Esophagus (tissue), 2 donors: ENCODE measurements at regions not wholly inside any gene's neighbourhood (a gene's known extent, or its start where the extent isn't known, plus 50 kb on each side); places are given as distances from the start of the nearest gene placed in this dataset.
"Not testable (repeated sequence)": the region's sequence is repeated elsewhere in the genome, so short reads cannot be mapped to it uniquely, and the experiment has no call there.

Source experiments
- H3K27ac ChIP-seq, 2 donors: one replicate each; pipeline ENCODE4 v1.5.1; 2013; ENCODE audit warnings: low read depth in 2 of 2, mild to moderate bottlenecking in 2 of 2, inconsistent platforms in 1 of 2, low read length in 1 of 2, moderate library complexity in 1 of 2
- H3K27me3 ChIP-seq, 2 donors: one replicate each; pipeline ENCODE4 v1.6.1; 2013; ENCODE audit warnings: low read length in 2 of 2, control low read depth in 1 of 2, mild to moderate bottlenecking in 1 of 2; ENCODE audit not compliant: insufficient read depth in 2 of 2, control insufficient read depth in 1 of 2
- H3K36me3 ChIP-seq, 2 donors: one replicate each; pipeline ENCODE4 v1.6.1; 2013; ENCODE audit warnings: low read length in 1 of 2; ENCODE audit not compliant: control insufficient read depth in 2 of 2, insufficient read depth in 2 of 2
- H3K4me1 ChIP-seq, 2 donors: one replicate each; pipeline ENCODE4 v1.6.1; 2013; ENCODE audit warnings: low read length in 1 of 2; ENCODE audit not compliant: control insufficient read depth in 2 of 2, insufficient read depth in 2 of 2
- H3K4me3 ChIP-seq, 2 donors: one replicate each; pipeline ENCODE4 v1.5.1; 2013; ENCODE audit warnings: low read length in 2 of 2, mild to moderate bottlenecking in 2 of 2, low read depth in 1 of 2, moderate library complexity in 1 of 2
- H3K9me3 ChIP-seq, 2 donors: one replicate each; pipeline ENCODE4 v1.6.1; 2013; ENCODE audit warnings: mild to moderate bottlenecking in 2 of 2, low read depth in 1 of 2, low read length in 1 of 2, moderate library complexity in 1 of 2; ENCODE audit not compliant: control insufficient read depth in 2 of 2, insufficient read depth in 1 of 2
- WGBS, 2 donors: extraction: QIAGEN DNeasy Blood & Tissue Kit; methylation state at CpG; one replicate each; pipeline ENCODE4 v1.1.7; 2013; 5-methylcytosine and 5-hydroxymethylcytosine counted together
- donor health status: healthy with polysubstance abuse.
- donor health status: Bipolar disorder and iron deficiency.

DNA sequence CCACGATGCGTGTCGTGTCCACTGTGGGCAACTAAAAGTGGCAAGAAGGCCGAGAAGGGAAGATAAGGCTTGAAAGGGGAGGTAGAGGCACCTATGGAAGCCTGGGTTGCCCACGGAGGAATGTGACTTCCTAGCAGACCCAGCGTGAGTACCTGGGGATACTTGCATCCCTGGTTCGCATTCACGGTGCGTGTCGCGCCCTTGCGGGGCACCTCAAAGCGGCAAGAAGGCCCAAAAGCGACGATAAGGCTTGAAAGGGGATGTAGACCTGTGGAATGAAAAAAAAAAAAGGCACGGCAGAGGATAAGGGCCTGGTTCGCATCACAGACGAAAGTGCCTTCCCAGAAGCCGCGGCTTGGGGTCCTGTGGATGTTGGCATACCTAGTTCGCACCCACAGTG, 282.9 kb downstream of the ALG10 start:
- Histone ChIP-seq H3K4me3 (no peak overlapping the region), H3K27ac (no peak overlapping the region), H3K9me3 (peaks cover 32 to 54% of the 10 kb centered on the region in 2 donors), H3K4me1 (no peaks in the 10 kb centered on the region), H3K36me3 (no peaks in the 10 kb centered on the region), H3K27me3 (no peaks in the 10 kb centered on the region)
- WGBS, 2 donors = 84 to 85% methylated on average over 21 of the region's 21 CpGs

DNA sequence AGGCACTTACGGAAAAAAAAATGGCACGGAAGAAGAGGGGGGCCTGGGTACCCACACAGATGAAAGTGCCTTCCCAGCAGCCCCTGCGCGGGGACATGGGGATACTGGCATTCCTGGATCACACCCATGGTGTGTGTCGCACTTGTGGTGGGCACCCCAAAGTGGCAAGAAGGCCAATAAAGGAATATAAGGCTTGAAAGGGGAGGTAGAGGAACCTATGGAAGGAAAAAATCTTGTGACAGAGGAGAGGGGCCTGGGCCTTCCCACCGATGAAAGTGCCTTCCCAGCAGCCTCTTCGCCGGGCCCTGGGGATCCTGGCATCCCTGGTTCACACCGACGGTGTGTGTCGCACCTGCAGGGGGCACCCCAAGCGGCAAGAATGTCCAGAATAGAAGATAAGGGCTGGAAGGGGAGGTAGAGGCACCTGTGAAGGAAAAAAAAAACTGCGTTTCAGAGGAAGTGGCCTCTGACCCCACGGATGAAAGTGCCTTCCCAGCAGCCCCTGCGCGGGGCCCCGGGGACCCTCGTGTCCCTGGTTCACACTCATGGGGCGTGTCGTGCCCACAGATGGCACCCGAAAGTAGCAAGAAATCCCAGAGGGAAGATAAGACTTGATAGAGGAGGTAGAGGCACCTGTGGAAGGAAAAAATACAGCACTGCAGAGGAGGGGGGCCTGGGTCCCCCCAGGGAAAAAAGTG, 284.0 kb downstream of the ALG10 start:
- Histone ChIP-seq H3K9me3 (peaks cover 30 to 55% of the 10 kb centered on the region in 2 donors), H3K27me3 (no peaks in the 10 kb centered on the region)

DNA sequence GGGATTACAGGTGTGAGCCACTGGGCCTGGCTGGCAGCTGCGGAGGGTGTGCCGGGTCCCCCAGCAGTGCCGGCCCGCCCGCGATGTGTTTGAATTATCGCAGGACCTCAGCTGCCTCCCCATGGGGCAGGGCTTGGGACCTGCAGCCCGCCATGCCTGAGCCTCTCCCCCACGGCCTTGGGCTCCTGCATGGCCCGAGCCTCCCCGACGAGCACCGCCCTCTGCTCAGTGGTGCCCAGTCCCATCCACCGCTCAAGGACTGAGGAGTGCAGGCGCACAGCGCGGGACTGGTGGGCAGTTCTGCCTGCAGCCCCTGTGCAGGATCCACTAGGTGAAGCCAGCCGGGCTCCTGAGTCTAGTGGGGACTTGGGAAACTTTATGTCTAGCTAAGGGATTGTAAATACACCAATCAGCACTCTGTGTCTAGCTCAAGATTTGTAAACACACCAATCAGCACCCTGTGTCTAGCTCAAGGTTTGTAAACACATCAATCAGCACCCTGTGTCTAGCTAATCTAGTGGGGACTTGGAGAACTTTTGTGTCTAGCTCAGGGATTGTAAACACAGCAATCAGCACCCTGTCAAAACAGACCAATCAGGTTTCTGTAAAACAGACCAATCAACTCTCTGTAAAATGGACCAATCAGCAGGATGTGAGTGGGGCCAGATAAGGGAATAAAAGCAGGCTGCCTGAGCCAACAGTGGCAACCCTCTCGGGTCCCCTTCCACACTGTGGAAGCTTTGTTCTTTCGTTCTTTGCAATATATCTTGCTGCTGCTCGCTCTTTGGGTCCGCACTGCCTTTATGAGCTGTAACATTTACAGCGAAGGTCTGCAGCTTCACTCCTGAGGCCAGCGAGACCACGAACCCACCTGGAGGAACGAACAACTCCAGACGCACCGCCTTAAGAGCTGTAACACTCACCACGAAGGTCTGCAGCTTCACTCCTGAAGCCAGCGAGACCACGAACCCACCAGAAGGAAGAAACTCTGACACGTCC, 287.8 kb downstream of the ALG10 start:
- H3K4me3 ChIP-seq, H3K4me1 ChIP-seq, H3K36me3 ChIP-seq, H3K27me3 ChIP-seq, H3K27ac ChIP-seq: not testable (repeated sequence)
- H3K9me3 ChIP-seq = peaks cover 47 to 51% of the 10 kb centered on the region in 2 donors
- WGBS, 2 donors = 81 to 83% methylated on average over 31 to 32 of the region's 32 CpGs

More for the DNA sequence above, 284.0 kb downstream of the ALG10 start:
- WGBS, 2 donors = 82 to 83% methylated on average over 19 to 21 of the region's 21 CpGs
- no peaks in the 10 kb centered on the region for H3K36me3 ChIP-seq
- no peak overlapping the region for H3K27ac ChIP-seq
- no peak overlapping the region for H3K4me3 ChIP-seq
- no peaks in the 10 kb centered on the region for H3K4me1 ChIP-seq

DNA sequence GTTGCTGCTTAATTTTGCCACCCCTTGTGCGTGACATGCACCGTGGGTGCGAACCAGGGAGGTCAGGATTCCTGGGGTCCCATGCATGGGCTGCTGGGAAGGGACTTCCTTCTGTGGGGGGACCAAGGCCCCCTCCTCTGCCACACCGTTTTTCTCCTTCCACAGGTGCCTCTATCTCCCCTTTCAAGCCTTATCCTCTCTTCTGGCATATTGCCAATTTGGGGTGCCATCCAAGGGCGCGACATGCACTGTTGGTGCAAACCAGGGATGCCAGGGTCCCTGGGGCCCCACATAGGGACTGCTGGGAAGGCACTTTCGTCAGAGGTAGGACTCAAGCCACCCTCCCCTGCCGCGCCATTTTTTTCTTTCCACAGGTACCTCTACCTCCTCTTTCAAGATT, 289.0 kb downstream of the ALG10 start:
- H3K4me1 ChIP-seq = no peaks in the 10 kb centered on the region
- no peaks in the 10 kb centered on the region for H3K27me3 ChIP-seq
- no peak overlapping the region for H3K4me3 ChIP-seq
- 69 to 73% methylated on average over 9 of the region's 9 CpGs for WGBS, 2 donors
- H3K27ac ChIP-seq = no peak overlapping the region
- no peaks in the 10 kb centered on the region for H3K36me3 ChIP-seq
- H3K9me3 ChIP-seq = peaks cover 50 to 60% of the 10 kb centered on the region in 2 donors

DNA sequence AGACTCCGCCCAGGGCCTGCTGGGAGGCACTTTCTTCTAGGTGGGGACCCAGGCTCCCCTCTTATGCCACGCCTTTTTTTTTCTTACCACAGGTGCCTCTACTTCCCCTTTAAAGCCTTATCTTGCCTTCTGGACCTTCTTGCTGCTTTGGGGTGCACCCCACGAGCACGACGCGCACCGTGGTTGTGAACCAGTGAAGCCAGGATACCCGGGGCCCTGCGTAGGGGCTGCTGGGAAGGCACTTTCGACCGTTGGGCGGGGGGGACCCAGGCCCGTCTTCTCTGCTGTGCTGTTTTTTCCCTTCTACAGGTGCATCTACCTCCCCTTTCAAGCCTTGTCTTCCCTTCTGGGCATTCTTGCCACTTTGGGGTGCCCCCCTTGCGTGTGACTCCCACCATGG, 305.4 kb downstream of the ALG10 start:
- Histone ChIP-seq H3K36me3 (no peaks in the 10 kb centered on the region), H3K9me3 (peaks cover 55 to 61% of the 10 kb centered on the region in 2 donors), H3K27ac (no peak overlapping the region), H3K27me3 (no peaks in the 10 kb centered on the region), H3K4me1 (no peaks in the 10 kb centered on the region), H3K4me3 (no peak overlapping the region)
- 82 to 83% methylated on average over 14 of the region's 14 CpGs for WGBS, 2 donors

DNA sequence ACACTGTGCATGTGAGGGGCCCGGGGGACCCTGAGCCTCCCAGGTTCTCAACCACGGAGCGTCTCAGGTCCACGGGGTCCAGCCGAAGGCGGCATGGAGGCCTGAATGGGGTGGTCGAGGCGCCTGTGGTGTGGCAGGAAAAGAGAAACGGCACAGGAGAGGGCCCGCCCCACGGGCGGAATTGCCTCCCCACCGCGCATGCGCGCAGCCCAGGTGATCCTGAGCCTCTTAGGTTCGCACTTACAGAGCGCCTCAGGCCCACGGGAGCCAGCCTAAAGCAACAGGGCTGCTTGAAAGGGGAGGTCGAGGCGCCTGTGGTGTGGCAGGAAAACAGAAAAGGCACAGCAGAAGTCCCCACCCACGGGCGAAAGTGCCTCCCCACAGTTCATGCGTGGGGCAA, 311.0 kb downstream of the ALG10 start:
- peaks cover 50 to 52% of the 10 kb centered on the region in 2 donors for H3K9me3 ChIP-seq

DNA sequence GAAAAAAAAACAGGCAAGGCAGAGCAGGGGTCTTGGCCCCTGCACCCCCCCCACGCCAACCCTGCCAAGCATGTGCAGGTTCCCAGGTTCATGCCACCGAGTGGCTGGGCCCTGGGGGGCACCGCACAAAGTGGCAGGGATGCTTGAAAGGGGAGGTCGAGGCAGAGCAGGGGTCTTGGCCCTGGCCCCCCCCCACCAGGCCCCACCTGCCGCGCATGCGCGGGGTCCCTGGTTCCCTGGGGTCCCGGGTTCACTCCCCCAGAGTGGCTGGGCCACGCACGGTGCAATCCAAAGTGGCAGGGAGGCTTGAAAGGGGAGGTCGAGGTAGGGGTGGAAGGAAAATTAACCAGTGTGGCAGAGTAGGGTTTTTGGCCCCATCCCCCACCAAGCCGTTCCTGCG, 312.2 kb downstream of the ALG10 start:
- H3K9me3 ChIP-seq = peaks cover 50 to 53% of the 10 kb centered on the region in 2 donors
- H3K27me3 ChIP-seq = no peaks in the 10 kb centered on the region
- H3K4me3 ChIP-seq = no peak overlapping the region
- H3K27ac ChIP-seq = no peak overlapping the region
- no peaks in the 10 kb centered on the region for H3K4me1 ChIP-seq
- 74 to 78% methylated on average over 9 to 14 of the region's 14 CpGs for WGBS, 2 donors
- H3K36me3 ChIP-seq = no peaks in the 10 kb centered on the region

More for the DNA sequence above, 311.0 kb downstream of the ALG10 start:
- no peak overlapping the region for H3K4me3 ChIP-seq
- no peaks in the 10 kb centered on the region for H3K36me3 ChIP-seq
- WGBS, 2 donors = 77% methylated on average over 24 of the region's 24 CpGs
- no peaks in the 10 kb centered on the region for H3K27me3 ChIP-seq
- no peaks in the 10 kb centered on the region for H3K4me1 ChIP-seq
- no peak overlapping the region for H3K27ac ChIP-seq

DNA sequence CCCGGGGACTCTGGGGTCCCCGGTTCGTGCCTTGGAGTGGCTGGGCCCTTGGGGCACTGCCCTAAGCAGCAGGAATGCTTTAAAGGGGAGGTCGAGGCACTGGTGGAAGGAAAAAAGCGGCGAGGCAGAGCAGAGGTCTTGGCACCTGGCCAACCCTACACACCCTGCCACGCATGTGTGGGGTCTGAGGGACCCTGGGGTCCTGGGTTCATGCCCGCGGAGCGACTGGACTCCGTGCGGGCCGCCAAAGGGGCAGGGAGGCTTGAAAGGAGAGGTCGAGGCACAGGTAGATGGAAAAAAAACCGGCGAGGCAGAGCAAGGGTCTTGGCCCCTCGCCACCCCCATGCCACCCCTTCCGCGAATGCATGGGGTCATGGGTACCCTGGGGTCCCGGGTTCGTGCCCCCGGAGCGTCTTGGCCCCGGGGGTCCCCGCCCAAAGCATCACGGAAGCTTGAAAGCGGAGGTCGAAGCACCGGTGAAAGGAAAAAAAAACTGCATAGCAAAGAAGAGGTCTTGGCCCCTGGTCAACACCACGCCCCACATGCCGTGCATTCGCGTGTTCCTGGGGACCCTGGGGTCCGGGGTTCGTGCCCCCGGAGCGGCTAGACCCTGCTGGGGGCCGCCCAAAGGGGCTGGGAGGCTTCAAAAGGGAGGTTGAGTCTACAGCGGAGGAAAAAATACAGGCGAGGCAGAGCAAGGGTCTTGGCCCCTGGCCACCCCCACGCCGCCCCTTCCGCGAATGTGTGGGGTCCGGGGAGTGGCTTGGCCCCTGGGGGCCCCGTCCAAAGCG, 312.9 kb downstream of the ALG10 start:
- H3K9me3 ChIP-seq = peaks cover 49 to 54% of the 10 kb centered on the region in 2 donors

DNA sequence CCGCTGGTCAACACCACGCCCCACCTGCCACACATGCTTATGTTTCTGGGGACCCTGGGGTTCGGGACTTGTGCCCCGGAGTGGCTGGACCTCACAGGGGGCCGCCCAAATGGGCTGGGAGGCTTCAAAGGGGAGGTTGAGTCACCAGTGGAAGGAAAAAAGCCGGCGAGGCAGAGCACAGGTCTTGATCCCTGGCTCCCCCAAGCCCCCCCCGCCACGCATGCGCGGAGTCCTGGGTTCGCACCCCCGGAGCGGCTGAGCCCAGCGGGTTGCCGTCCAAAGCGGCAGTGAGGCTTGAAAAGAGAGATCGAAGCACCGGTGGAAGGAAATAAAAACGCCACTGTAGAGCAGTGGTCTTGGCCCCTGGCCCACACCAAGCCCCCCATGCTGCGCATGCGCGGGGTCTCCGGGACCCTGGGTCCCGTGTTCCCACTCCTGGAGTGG, 313.5 kb downstream of the ALG10 start:
- Histone ChIP-seq H3K36me3 (no peaks in the 10 kb centered on the region), H3K27ac (no peak overlapping the region), H3K4me3 (no peak overlapping the region), H3K27me3 (no peaks in the 10 kb centered on the region), H3K4me1 (no peaks in the 10 kb centered on the region), H3K9me3 (peaks cover 47 to 53% of the 10 kb centered on the region in 2 donors)
- 50 to 58% methylated on average over 25 of the region's 25 CpGs for WGBS, 2 donors

More for the DNA sequence above, 312.9 kb downstream of the ALG10 start:
- 46 to 48% methylated on average over 47 of the region's 47 CpGs for WGBS, 2 donors
- no peak overlapping the region for H3K4me3 ChIP-seq
- H3K4me1 ChIP-seq = no peaks in the 10 kb centered on the region
- no peaks in the 10 kb centered on the region for H3K27me3 ChIP-seq
- H3K36me3 ChIP-seq = no peaks in the 10 kb centered on the region
- no peak overlapping the region for H3K27ac ChIP-seq
